Transverse colon (tissue), 4 donors: ENCODE measurements at regions not wholly inside any gene's neighbourhood (a gene's known extent, or its start where the extent isn't known, plus 50 kb on each side); places are given as distances from the start of the nearest gene placed in this dataset.

Experiments used
- DNase-seq: peaks from one replicate; pipeline ENCODE4 v3.0.0-alpha.2; 2019
- H3K27ac ChIP-seq, 4 donors: fragments of 200-600 bp; sonication (generic); 2 replicates each; pipeline ENCODE4 v1.5.1; 2016 to 2018; ENCODE audit warnings: inconsistent platforms in 4 of 4
- H3K27me3 ChIP-seq: fragments of 200-600 bp; sonication (generic); 2 replicates; pipeline ENCODE4 v1.5.1; 2017; ENCODE audit warnings: inconsistent platforms
- H3K36me3 ChIP-seq, 4 donors: fragments of 200-600 bp; sonication (generic); 2 replicates each; pipeline ENCODE4 v1.5.1; 2017 to 2019; ENCODE audit warnings: inconsistent platforms in 4 of 4
- H3K4me1 ChIP-seq, 4 donors: fragments of 200-600 bp; sonication (generic); 2 replicates each; pipeline ENCODE4 v1.5.1; 2017 to 2020; ENCODE audit warnings: inconsistent platforms in 4 of 4
- H3K4me3 ChIP-seq, 4 donors: fragments of 200-600 bp; sonication (generic); 1 replicate in 1 of 4; 2 replicates in 3 of 4; pipeline versions ENCODE4 v1.5.1 to v1.6.1; 2017 to 2019; ENCODE audit warnings: inconsistent platforms in 4 of 4
- H3K9me3 ChIP-seq, 2 donors: fragments of 200-600 bp; sonication (generic); 2 replicates each; pipeline ENCODE4 v1.5.1; 2017 to 2019; ENCODE audit warnings: inconsistent platforms in 2 of 2
- EP300 ChIP-seq: sonication (generic); formaldehyde crosslinking; IDR thresholded peaks from one replicate; pipeline ENCODE4 v1.6.1; 2017; ENCODE audit warnings: antibody characterized with exemption, low read depth
- POLR2A ChIP-seq: fragments of 450-650 bp; IDR thresholded peaks from one replicate; pipeline ENCODE4 v1.6.1; 2016; ENCODE audit warnings: antibody characterized with exemption, mild to moderate bottlenecking, moderate library complexity
- POLR2AphosphoS5 ChIP-seq, 3 donors: sonication (generic); formaldehyde crosslinking; IDR thresholded peaks; one replicate each; pipeline ENCODE4 v1.6.1; 2016; ENCODE audit warnings: antibody characterized with exemption in 3 of 3
- WGBS, 2 donors: methylation state at CpG; one replicate each; pipeline ENCODE4 v1.1.5; 2018; ENCODE audit warnings: low coverage in 1 of 2; 5-methylcytosine and 5-hydroxymethylcytosine counted together
- in situ Hi-C, 4 donors: fragments of 200-750 bp; cut with MboI; loops; one replicate each; pipeline versions ENCODE4 v1.15.0 to v1.15.1; 2017; ENCODE audit warnings: low sequenced_read_pairs in 3 of 4, low pct_ligation_motif_present in 1 of 4, low pct_unique_long_range_greater_than_20kb in 1 of 4
- intact Hi-C: fragments of 100-400 bp; cut with DNase I; formaldehyde crosslinking; loops from one replicate; pipeline ENCODE4 v1.15.1; 2023; ENCODE audit warnings: low total_unique reads
- TF ChIP-seq, protein P1 (sequence below), 5 experiments: fragments of 200-600 bp in 3 of 5; fragments of 450-650 bp in 2 of 5; sonication (generic) in 3 of 5; IDR thresholded peaks; 1 replicate in 2 of 5; 2 replicates in 3 of 5; pipeline ENCODE4 v1.5.1; 2016 to 2017; ENCODE audit warnings: antibody characterized with exemption in 5 of 5, inconsistent platforms in 3 of 5, mild to moderate bottlenecking in 2 of 5, moderate library complexity in 1 of 5

DNA sequence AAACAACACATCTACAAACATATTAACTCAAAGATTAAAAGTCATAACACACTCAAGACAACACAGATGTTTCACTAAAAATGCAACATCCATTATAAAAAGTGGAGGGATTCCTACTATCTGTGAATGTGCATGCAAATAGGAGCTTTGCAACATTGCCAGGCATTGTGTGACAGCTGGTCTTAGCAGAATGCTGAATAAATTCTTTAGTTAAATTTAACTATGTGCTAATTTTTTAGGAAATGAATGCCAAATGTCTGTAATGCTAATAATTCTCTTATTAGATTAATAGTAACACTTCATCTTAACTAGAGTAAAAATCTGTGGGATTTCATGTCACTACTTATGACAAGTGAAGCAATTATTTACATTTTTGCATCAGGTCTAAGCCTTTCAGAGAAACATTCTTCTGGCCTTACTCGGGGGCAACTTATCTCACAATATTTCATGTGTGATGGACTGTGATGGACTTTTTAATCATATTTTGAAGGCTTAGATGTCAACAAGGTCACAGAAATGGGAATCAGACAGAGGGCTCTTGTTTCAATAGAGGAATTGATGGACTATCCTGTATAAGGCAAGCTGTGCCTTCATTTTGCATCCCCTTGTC lies 524.6 kb upstream of the KCND2 start:
- Histone ChIP-seq H3K27me3 (no peaks in the 10 kb centered on the region), H3K4me3 (no peak overlapping the region), H3K4me1 (no peaks in the 10 kb centered on the region), H3K27ac (no peak overlapping the region), H3K36me3 (no peaks in the 10 kb centered on the region), H3K9me3 (no peaks in the 10 kb centered on the region)
- TF ChIP-seq, protein P1, sequence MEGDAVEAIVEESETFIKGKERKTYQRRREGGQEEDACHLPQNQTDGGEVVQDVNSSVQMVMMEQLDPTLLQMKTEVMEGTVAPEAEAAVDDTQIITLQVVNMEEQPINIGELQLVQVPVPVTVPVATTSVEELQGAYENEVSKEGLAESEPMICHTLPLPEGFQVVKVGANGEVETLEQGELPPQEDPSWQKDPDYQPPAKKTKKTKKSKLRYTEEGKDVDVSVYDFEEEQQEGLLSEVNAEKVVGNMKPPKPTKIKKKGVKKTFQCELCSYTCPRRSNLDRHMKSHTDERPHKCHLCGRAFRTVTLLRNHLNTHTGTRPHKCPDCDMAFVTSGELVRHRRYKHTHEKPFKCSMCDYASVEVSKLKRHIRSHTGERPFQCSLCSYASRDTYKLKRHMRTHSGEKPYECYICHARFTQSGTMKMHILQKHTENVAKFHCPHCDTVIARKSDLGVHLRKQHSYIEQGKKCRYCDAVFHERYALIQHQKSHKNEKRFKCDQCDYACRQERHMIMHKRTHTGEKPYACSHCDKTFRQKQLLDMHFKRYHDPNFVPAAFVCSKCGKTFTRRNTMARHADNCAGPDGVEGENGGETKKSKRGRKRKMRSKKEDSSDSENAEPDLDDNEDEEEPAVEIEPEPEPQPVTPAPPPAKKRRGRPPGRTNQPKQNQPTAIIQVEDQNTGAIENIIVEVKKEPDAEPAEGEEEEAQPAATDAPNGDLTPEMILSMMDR (IDR thresholded peaks at IDR 0.05) = no peak
- no peak for TF ChIP-seq POLR2A
- no peak for TF ChIP-seq EP300
- no peak for TF ChIP-seq POLR2AphosphoS5 (IDR thresholded peaks at IDR 0.05)
- intact Hi-C loops = no loop called here
- in situ Hi-C loops = no loop called here
- WGBS, 2 donors = 52 to 80% methylated on average over 1 of the region's 1 CpG
- no peak for DNase-seq

DNA sequence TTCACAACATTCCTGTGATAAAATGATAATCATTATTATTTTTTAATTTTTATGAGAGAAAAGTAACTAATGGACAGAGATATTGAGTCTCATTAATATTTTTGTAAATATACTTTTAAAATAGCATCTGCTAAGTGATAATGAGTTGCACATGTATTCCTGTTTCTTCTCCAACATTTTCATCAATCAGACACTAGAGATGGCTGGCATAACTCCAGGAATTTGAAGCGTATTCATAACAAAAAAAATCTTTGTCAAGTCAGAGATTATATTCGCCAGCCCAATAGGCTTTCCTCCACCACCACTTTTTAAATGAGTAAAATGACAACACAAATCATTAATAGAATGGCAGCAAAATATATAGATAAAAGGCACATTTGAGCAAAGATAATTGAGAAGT lies 524.0 kb upstream of the KCND2 start:
- 57 to 72% methylated on average over 2 of the region's 2 CpGs for WGBS, 2 donors
- intact Hi-C loops (no loop called here), in situ Hi-C loops (no loop called here)
- Histone ChIP-seq H3K27ac (no peak overlapping the region), H3K4me3 (no peak overlapping the region), H3K4me1 (no peaks in the 10 kb centered on the region), H3K9me3 (no peaks in the 10 kb centered on the region), H3K27me3 (no peaks in the 10 kb centered on the region), H3K36me3 (no peaks in the 10 kb centered on the region)
- DNase-seq = no peak
- no peak for TF ChIP-seq POLR2AphosphoS5 (IDR thresholded peaks at IDR 0.05)
- no peak for TF ChIP-seq EP300
- TF ChIP-seq, protein P1 (IDR thresholded peaks at IDR 0.05) = no peak
- no peak for TF ChIP-seq POLR2A

DNA sequence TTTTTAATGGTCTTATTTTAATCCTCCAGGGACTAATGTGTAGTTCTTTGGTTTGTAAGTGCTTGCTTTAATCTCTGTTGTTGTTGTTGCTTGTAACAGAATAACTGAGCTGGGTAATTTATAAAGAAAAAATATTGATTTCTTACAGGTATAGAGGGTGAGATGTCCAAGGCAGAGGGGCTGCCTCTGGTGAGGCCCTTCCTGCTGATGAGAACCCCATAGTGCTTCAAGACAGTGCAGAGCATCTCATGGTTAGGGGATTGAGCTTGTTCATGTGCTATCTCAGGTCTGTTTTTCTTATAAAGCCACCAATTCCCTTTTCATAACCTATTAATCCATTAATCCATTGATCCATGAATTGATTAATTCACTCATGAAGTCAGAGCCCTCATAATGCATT lies 516.3 kb upstream of the KCND2 start:
- no peak for DNase-seq
- Histone ChIP-seq H3K27ac (no peak overlapping the region), H3K36me3 (no peaks in the 10 kb centered on the region), H3K4me1 (no peaks in the 10 kb centered on the region), H3K4me3 (no peak overlapping the region), H3K27me3 (no peaks in the 10 kb centered on the region), H3K9me3 (no peaks in the 10 kb centered on the region)
- in situ Hi-C loops = no loop called here
- TF ChIP-seq POLR2A (no peak), EP300 (no peak), POLR2AphosphoS5 (IDR thresholded peaks at IDR 0.05) (no peak)
- TF ChIP-seq, protein P1 (IDR thresholded peaks at IDR 0.05) = no peak
- intact Hi-C loops = no loop called here

DNA sequence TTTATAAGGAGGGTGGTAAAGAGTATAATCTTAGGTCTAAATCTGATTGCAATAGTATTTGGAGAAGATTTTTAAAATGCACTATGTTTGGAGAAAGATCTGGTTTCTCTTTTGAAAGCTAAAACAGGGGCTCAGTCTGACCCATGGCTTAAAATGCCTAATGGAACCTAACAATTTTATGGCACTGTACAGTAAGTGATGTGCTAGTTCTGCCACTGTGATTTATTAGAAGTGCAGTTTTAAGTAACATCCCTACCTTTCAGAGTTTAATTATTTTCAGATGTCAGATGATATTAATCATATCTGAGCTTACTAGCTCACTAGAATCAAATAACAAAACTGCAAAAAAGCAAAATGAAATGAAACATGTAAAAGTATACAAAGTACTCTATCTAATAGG lies 514.7 kb upstream of the KCND2 start:
- Histone ChIP-seq H3K36me3 (no peaks in the 10 kb centered on the region), H3K27ac (no peak overlapping the region), H3K4me1 (no peaks in the 10 kb centered on the region), H3K4me3 (no peak overlapping the region), H3K9me3 (no peaks in the 10 kb centered on the region), H3K27me3 (no peaks in the 10 kb centered on the region)
- TF ChIP-seq POLR2A (no peak), EP300 (no peak), POLR2AphosphoS5 (IDR thresholded peaks at IDR 0.05) (no peak)
- TF ChIP-seq, protein P1 (IDR thresholded peaks at IDR 0.05) = no peak
- no peak for DNase-seq
- in situ Hi-C loops = no loop called here
- intact Hi-C loops = no loop called here
